ENCODE measurements at regions not wholly inside any gene's neighbourhood (a gene's known extent, or its start where the extent isn't known, plus 50 kb on each side); places are given as distances from the start of the nearest gene placed in this dataset.

GRCh38 chr11:15638386-15638787 is 523.7 kb downstream of the INSC start:
- no peak for TF ChIP-seq EP300 (IDR thresholded peaks at IDR 0.05)
- TF ChIP-seq, protein P1, sequence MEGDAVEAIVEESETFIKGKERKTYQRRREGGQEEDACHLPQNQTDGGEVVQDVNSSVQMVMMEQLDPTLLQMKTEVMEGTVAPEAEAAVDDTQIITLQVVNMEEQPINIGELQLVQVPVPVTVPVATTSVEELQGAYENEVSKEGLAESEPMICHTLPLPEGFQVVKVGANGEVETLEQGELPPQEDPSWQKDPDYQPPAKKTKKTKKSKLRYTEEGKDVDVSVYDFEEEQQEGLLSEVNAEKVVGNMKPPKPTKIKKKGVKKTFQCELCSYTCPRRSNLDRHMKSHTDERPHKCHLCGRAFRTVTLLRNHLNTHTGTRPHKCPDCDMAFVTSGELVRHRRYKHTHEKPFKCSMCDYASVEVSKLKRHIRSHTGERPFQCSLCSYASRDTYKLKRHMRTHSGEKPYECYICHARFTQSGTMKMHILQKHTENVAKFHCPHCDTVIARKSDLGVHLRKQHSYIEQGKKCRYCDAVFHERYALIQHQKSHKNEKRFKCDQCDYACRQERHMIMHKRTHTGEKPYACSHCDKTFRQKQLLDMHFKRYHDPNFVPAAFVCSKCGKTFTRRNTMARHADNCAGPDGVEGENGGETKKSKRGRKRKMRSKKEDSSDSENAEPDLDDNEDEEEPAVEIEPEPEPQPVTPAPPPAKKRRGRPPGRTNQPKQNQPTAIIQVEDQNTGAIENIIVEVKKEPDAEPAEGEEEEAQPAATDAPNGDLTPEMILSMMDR (IDR thresholded peaks at IDR 0.05) = no peak
